Activated T-helper 9 cell treated with anti-CD3 and anti-CD28 coated beads, Interleukin-2, amount 50 U/mL, for 16 hours (primary cell): ENCODE measurements at regions not wholly inside any gene's neighbourhood (a gene's known extent, or its start where the extent isn't known, plus 50 kb on each side); places are given as distances from the start of the nearest gene placed in this dataset.

ENCODE experiments used
- DNase-seq: peaks from one replicate; pipeline ENCODE4 v3.0.0-alpha.2; 2020; ENCODE audit warnings: low read depth

- no peak for DNase-seq
Observed at GRCh38 chr9:90025816-90026215, 421.0 kb downstream of the GADD45G start.

- DNase-seq = no peak
Observed at GRCh38 chr9:90027296-90027790, 422.5 kb downstream of the GADD45G start.

- no peak for DNase-seq
Observed at GRCh38 chr9:90029386-90029785, 424.6 kb downstream of the GADD45G start.

- DNase-seq = no peak
Observed at GRCh38 chr9:90029996-90030395, 425.2 kb downstream of the GADD45G start.

GRCh38 chr9:90032296-90033027 lies 427.6 kb downstream of the GADD45G start:
- DNase-seq = no peak

GRCh38 chr9:90033028-90033650 lies 428.3 kb downstream of the GADD45G start:
- no peak for DNase-seq

- no peak for DNase-seq
Observed at GRCh38 chr9:90034071-90034470, 429.3 kb downstream of the GADD45G start.

GRCh38 chr9:90035471-90035870 lies 430.7 kb downstream of the GADD45G start:
- DNase-seq = no peak

- DNase-seq = no peak
Observed at GRCh38 chr9:90037146-90037797, 432.5 kb downstream of the GADD45G start.

- no peak for DNase-seq
Observed at GRCh38 chr9:90038763-90039162, 434.0 kb downstream of the GADD45G start.

GRCh38 chr9:90044263-90044662 lies 439.5 kb downstream of the GADD45G start:
- no peak for DNase-seq

- no peak for DNase-seq
Observed at GRCh38 chr9:90044710-90045151, 439.9 kb downstream of the GADD45G start.

GRCh38 chr9:90046317-90046861 lies 441.6 kb downstream of the GADD45G start:
- no peak for DNase-seq

GRCh38 chr9:90047828-90048227 lies 443.0 kb downstream of the GADD45G start:
- DNase-seq = no peak

- DNase-seq = no peak
Observed at GRCh38 chr9:90052366-90052765, 447.6 kb downstream of the GADD45G start.

- no peak for DNase-seq
Observed at GRCh38 chr9:90053027-90053426, 448.2 kb downstream of the GADD45G start.

GRCh38 chr9:90054810-90055209 lies 450.0 kb downstream of the GADD45G start:
- DNase-seq = no peak

- no peak for DNase-seq
Observed at GRCh38 chr9:90055226-90055625, 450.4 kb downstream of the GADD45G start.

- no peak for DNase-seq
Observed at GRCh38 chr9:90057361-90057760, 452.5 kb downstream of the GADD45G start.

GRCh38 chr9:90058182-90058763 lies 453.5 kb downstream of the GADD45G start:
- no peak for DNase-seq

- DNase-seq = no peak
Observed at GRCh38 chr9:90059436-90059835, 454.6 kb downstream of the GADD45G start.

GRCh38 chr9:90060256-90060655 lies 455.4 kb downstream of the GADD45G start:
- DNase-seq = no peak
